SW 1271 (cell line): ENCODE measurements at regions not wholly inside any gene's neighbourhood (a gene's known extent, or its start where the extent isn't known, plus 50 kb on each side); places are given as distances from the start of the nearest gene placed in this dataset.

ENCODE experiments used
- DNase-seq, 2 experiments: peaks; one replicate each; lab custom pipeline; 2025; lab: John Stamatoyannopoulos, UW

- no peak for DNase-seq
These were observed 190.7 kb upstream of the MKI67 start for GRCh38 chr10:128316925-128317324.

GRCh38 chr10:128318366-128318765 is 192.1 kb upstream of the MKI67 start:
- DNase-seq, result no peak

GRCh38 chr10:128318913-128319312 is 192.7 kb upstream of the MKI67 start:
- DNase-seq, result no peak

GRCh38 chr10:128322106-128322505 is 195.9 kb upstream of the MKI67 start:
- DNase-seq, result no peak

- no peak for DNase-seq
These were observed 196.7 kb upstream of the MKI67 start for GRCh38 chr10:128322950-128323349.

- peak in 1 of 2 experiments; percentile 1 for DNase-seq
These were observed 198.0 kb upstream of the MKI67 start for GRCh38 chr10:128324058-128324827.

GRCh38 chr10:128325788-128326187 is 199.6 kb upstream of the MKI67 start:
- no peak for DNase-seq

- DNase-seq, result no peak
These were observed 200.0 kb upstream of the MKI67 start for GRCh38 chr10:128326251-128326650.

- no peak for DNase-seq
These were observed 200.6 kb upstream of the MKI67 start for GRCh38 chr10:128326851-128327250.

- DNase-seq, result no peak
These were observed 210.2 kb upstream of the MKI67 start for GRCh38 chr10:128336401-128336800.

- no peak for DNase-seq
These were observed 211.7 kb upstream of the MKI67 start for GRCh38 chr10:128337860-128338378.

GRCh38 chr10:128338951-128339350 is 212.7 kb upstream of the MKI67 start:
- no peak for DNase-seq

- no peak for DNase-seq
These were observed 213.5 kb upstream of the MKI67 start for GRCh38 chr10:128339753-128340152.

GRCh38 chr10:128345353-128345752 is 219.1 kb upstream of the MKI67 start:
- no peak for DNase-seq

- DNase-seq, result no peak
These were observed 234.6 kb upstream of the MKI67 start for GRCh38 chr10:128360783-128361182.

GRCh38 chr10:128361487-128361886 is 235.3 kb upstream of the MKI67 start:
- no peak for DNase-seq

- DNase-seq, result no peak
These were observed 236.3 kb upstream of the MKI67 start for GRCh38 chr10:128362514-128362913.

- no peak for DNase-seq
These were observed 238.4 kb upstream of the MKI67 start for GRCh38 chr10:128364631-128365030.

GRCh38 chr10:128365156-128365725 is 239.0 kb upstream of the MKI67 start:
- no peak for DNase-seq

GRCh38 chr10:128367807-128368206 is 241.6 kb upstream of the MKI67 start:
- DNase-seq, result no peak

GRCh38 chr10:128369101-128369650 is 243.0 kb upstream of the MKI67 start:
- no peak for DNase-seq

- no peak for DNase-seq
These were observed 247.0 kb upstream of the MKI67 start for GRCh38 chr10:128373071-128373749.

GRCh38 chr10:128373831-128374230 is 247.6 kb upstream of the MKI67 start:
- DNase-seq, result no peak
